ENCODE measurements at regions not wholly inside any gene's neighbourhood (a gene's known extent, or its start where the extent isn't known, plus 50 kb on each side); places are given as distances from the start of the nearest gene placed in this dataset.

DNA sequence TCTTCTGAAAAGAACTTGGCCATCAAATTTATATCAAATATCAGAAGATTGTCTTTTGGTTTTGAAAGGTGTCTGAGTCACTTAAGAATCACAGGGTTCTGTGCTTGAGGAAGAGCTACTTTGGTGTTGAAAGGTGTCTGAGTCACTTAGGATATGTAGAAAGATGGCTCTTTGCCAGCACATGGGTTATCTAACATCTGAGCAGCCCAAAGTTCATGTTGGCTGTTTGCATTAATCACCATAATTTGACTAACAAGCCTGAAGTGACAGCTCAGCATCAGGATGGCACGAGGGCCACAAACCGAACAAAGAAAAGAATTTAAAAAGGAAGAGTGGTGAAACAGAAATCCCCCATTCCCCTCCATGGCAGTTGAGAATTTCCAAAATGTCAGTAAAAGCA, 190.5 kb upstream of the CMC1 start:
- no peak for TF ChIP-seq POLR2A (IDR thresholded peaks at IDR 0.05)
- TF ChIP-seq CTCF (IDR thresholded peaks at IDR 0.05 in 8 of 11, conservative IDR thresholded peaks at IDR 0.05 in 3 of 11), result no peak
